ENCODE measurements at regions not wholly inside any gene's neighbourhood (a gene's known extent, or its start where the extent isn't known, plus 50 kb on each side); places are given as distances from the start of the nearest gene placed in this dataset.

DNA sequence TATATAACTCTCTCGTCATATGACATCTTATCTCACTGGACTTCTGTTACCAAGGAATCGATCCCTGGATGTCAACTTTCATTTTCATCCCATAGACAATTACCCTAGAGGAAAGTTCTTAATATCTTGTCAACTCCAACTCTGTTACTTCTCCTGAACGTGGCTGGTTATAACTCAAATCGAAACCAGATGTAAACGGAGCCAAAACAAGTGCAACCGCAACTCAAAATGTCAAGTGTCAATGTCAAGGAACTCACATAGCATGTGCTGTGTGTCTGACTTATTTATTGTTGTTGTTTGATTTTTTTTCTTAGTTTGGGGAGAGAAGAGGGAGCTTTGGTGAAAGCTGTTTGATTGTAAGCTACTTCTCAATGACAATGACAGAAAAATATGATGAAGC, 108.6 kb downstream of the VIP start:
- no peaks in the 10 kb centered on the region for H3K27me3 ChIP-seq
- H3K27ac ChIP-seq: no peak overlapping the region
- TF ChIP-seq, protein P1, sequence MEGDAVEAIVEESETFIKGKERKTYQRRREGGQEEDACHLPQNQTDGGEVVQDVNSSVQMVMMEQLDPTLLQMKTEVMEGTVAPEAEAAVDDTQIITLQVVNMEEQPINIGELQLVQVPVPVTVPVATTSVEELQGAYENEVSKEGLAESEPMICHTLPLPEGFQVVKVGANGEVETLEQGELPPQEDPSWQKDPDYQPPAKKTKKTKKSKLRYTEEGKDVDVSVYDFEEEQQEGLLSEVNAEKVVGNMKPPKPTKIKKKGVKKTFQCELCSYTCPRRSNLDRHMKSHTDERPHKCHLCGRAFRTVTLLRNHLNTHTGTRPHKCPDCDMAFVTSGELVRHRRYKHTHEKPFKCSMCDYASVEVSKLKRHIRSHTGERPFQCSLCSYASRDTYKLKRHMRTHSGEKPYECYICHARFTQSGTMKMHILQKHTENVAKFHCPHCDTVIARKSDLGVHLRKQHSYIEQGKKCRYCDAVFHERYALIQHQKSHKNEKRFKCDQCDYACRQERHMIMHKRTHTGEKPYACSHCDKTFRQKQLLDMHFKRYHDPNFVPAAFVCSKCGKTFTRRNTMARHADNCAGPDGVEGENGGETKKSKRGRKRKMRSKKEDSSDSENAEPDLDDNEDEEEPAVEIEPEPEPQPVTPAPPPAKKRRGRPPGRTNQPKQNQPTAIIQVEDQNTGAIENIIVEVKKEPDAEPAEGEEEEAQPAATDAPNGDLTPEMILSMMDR (IDR thresholded peaks at IDR 0.05): no peak
- TF ChIP-seq EP300 (IDR thresholded peaks at IDR 0.05; ENCODE audit: low read depth) (no peak), POLR2AphosphoS5 (IDR thresholded peaks at IDR 0.05) (no peak), POLR2A (IDR thresholded peaks at IDR 0.05) (no peak)
- intact Hi-C loops (cut with DNase I; ENCODE audit: low total_unique reads) (no loop called here), in situ Hi-C loops (cut with MboI; ENCODE audit: low pct_ligation_motif_present in 1 of 4, low pct_unique_long_range_greater_than_20kb in 1 of 4, low sequenced_read_pairs in 3 of 4) (loop anchor here in 1 of 4 donors (10.0 kb wide), 1 partner anchor 166 kb away; no protein-coding TSS in a partner anchor)
- H3K36me3 ChIP-seq: no peaks in the 10 kb centered on the region
- H3K4me1 ChIP-seq: no peaks in the 10 kb centered on the region
- WGBS, 2 donors (ENCODE audit: low coverage in 1 of 2): 55 to 62% methylated on average over 6 of the region's 6 CpGs
- no peak for DNase-seq
- no peaks in the 10 kb centered on the region for H3K9me3 ChIP-seq
- H3K4me3 ChIP-seq: no peak overlapping the region

DNA sequence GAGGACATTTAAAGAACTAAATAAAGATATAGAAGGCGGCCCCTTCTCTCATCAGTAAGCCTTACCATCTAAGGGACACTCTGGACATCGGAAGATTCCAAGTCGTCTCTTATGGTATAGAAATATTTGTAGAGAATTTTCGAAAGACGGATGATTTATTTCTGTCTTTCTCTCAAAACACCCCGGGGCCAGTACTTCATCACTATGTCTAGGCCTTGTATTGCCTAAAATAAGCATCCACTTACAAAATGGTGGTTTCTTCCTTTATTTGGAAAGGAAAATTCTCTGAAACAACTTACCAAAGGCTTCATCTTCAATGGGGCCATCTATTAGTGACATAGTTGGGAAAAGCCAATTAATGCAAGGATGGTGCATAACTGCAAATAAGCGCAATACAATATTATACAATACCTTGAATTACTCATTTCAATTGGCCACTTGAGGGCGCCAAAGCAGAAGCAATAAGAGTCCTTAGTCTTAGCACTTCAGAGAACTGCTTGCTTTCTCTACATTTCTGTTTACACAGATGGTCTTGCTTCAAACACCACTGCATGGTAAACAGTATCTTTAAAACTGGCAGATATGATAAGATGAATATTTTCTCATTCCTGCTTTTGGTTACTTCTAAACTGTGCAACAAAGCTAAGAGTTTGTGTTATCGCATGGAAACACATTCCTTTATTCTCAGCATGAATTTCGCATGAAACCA, 113.2 kb downstream of the VIP start:
- Histone ChIP-seq H3K9me3 (no peaks in the 10 kb centered on the region), H3K36me3 (no peaks in the 10 kb centered on the region), H3K4me3 (no peak overlapping the region), H3K27ac (no peak overlapping the region), H3K27me3 (no peaks in the 10 kb centered on the region), H3K4me1 (no peaks in the 10 kb centered on the region)
- WGBS, 2 donors (ENCODE audit: low coverage in 1 of 2): 56 to 60% methylated on average over 7 to 10 of the region's 10 CpGs
- DNase-seq: peak; percentile 60
- intact Hi-C loops (cut with DNase I; ENCODE audit: low total_unique reads): loop anchor here (5.0 to 10.0 kb wide), 2 partner anchors 91 to 164 kb away; no protein-coding TSS in a partner anchor
- in situ Hi-C loops (cut with MboI; ENCODE audit: low pct_ligation_motif_present in 1 of 4, low pct_unique_long_range_greater_than_20kb in 1 of 4, low sequenced_read_pairs in 3 of 4): no loop called here
- TF ChIP-seq, protein P1 (IDR thresholded peaks at IDR 0.05): peak; percentile 47 to 58 (median 49)
- TF ChIP-seq POLR2AphosphoS5 (IDR thresholded peaks at IDR 0.05): no peak

DNA sequence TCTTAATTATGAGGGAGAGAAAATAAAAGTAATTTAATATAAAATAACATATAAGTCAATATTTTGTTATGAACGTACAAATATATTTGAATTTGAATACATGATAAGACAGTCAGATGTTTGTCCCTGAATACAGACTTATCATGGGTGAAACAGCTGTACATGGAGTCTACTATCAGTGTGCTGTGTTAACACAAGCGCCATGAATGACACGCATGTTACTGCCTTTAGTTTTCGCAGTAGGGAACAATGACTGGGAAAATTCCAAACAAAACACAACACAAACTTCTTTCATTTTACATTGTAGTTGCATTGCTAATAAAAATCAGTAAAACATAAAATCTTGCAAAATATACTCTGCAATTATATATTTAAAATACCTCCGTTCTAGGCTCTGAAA, 108.6 kb downstream of the FBXO5 start:
- WGBS, 2 donors (ENCODE audit: low coverage in 1 of 2): 75 to 88% methylated on average over 5 of the region's 5 CpGs
- Histone ChIP-seq H3K4me1 (no peaks in the 10 kb centered on the region), H3K27me3 (no peaks in the 10 kb centered on the region), H3K9me3 (no peaks in the 10 kb centered on the region), H3K4me3 (no peak overlapping the region), H3K36me3 (no peaks in the 10 kb centered on the region), H3K27ac (no peak overlapping the region)
- DNase-seq: no peak
- in situ Hi-C loops (cut with MboI; ENCODE audit: low pct_ligation_motif_present in 1 of 4, low pct_unique_long_range_greater_than_20kb in 1 of 4, low sequenced_read_pairs in 3 of 4): no loop called here
- TF ChIP-seq EP300 (IDR thresholded peaks at IDR 0.05; ENCODE audit: low read depth) (no peak), POLR2AphosphoS5 (IDR thresholded peaks at IDR 0.05) (no peak), POLR2A (IDR thresholded peaks at IDR 0.05) (no peak)
- TF ChIP-seq, protein P1 (IDR thresholded peaks at IDR 0.05): no peak
- intact Hi-C loops (cut with DNase I; ENCODE audit: low total_unique reads): no loop called here

DNA sequence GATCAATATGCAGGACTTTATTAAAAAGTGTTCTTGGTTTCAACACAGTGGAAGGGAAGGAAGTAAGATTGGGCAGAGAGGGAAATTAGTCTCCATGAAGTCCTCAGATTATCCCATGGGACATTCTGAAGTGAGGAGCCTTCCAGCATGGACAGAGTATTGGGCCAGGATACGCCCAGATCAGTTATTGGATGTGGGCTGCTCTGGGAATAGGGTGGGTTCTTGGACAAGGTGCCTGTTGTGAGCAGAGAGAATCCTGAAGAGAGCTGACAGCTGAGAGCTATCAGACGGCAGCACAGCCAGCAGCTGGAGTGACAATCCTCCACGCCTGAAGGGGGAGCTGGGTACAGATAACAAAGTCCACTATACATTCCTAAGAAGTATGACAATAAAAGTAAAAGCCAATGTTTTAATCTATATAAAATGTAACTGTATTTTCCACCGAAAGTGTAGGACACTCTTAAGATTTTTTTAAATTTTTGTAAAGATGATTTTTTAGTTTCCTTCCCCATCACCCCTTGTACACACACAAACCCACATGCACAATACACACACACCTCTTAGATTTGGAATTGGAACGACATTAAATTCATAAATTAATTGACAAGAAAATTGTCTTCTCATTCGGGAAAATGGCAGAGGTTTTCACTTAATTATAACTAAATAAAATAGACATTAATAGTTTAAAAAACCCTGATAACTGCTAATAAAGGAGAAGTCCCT, 107.8 kb downstream of the FBXO5 start:
- in situ Hi-C loops (cut with MboI; ENCODE audit: low pct_ligation_motif_present in 1 of 4, low pct_unique_long_range_greater_than_20kb in 1 of 4, low sequenced_read_pairs in 3 of 4) (no loop called here), intact Hi-C loops (cut with DNase I; ENCODE audit: low total_unique reads) (no loop called here)
- Histone ChIP-seq H3K4me3 (no peak overlapping the region), H3K27ac (no peak overlapping the region), H3K27me3 (no peaks in the 10 kb centered on the region), H3K9me3 (no peaks in the 10 kb centered on the region), H3K36me3 (no peaks in the 10 kb centered on the region), H3K4me1 (no peaks in the 10 kb centered on the region)
- DNase-seq: no peak
- 49 to 75% methylated on average over 4 to 6 of the region's 6 CpGs for WGBS, 2 donors (ENCODE audit: low coverage in 1 of 2)
- TF ChIP-seq POLR2A (IDR thresholded peaks at IDR 0.05) (no peak), EP300 (IDR thresholded peaks at IDR 0.05; ENCODE audit: low read depth) (no peak), POLR2AphosphoS5 (IDR thresholded peaks at IDR 0.05) (no peak)
- TF ChIP-seq, protein P1 (IDR thresholded peaks at IDR 0.05): no peak

Data from transverse colon (tissue), 4 donors.